H1 (cell line): ENCODE measurements at regions not wholly inside any gene's neighbourhood (a gene's known extent, or its start where the extent isn't known, plus 50 kb on each side); places are given as distances from the start of the nearest gene placed in this dataset.

ENCODE experiments used
- CTCF ChIA-PET: fragments of 300-600 bp; sonication (Branson Sonifier 250); formaldehyde crosslinking; loops from one replicate; lab custom pipeline; 2021; ENCODE audit not compliant: partially characterized antibody; lab: Charles Lee
- POLR2A ChIA-PET: fragments of 300-600 bp; sonication (Branson Sonifier 250); formaldehyde crosslinking; loops from one replicate; lab custom pipeline; 2021; ENCODE audit warnings: inconsistent platforms; ENCODE audit not compliant: partially characterized antibody; lab: Charles Lee
- DNase-seq, 2 experiments: peaks; one replicate each; pipeline versions ENCODE4 v3.0.0 to v3.0.0-alpha.2; 2010 to 2022; ENCODE audit warnings: low spot score in 2 of 2, low read depth in 1 of 2, mixed read lengths in 1 of 2
- FAIRE-seq: peaks from 2 replicates; lab custom pipeline; 2011; peaks lifted over from hg19 to GRCh38; lab: Jason Lieb, UNC
- H2AFZ ChIP-seq: 2 replicates; pipeline ENCODE4 v1.8.1; 2012; ENCODE audit warnings: low read length, inconsistent platforms
- H2AK5ac ChIP-seq: 2 replicates; pipeline ENCODE4 v1.6.1; 2013; ENCODE audit warnings: low read depth, low read length
- H2BK120ac ChIP-seq: replicated peaks from 2 replicates; pipeline ENCODE3; 2013; ENCODE audit warnings: low read depth, low read length, inconsistent platforms
- H2BK12ac ChIP-seq: 2 replicates; pipeline ENCODE4 v1.6.1; 2013; ENCODE audit warnings: low read depth, low read length
- H2BK15ac ChIP-seq: 2 replicates; pipeline ENCODE4 v1.6.1; 2013; ENCODE audit warnings: low read length
- H2BK20ac ChIP-seq: 2 replicates; pipeline ENCODE4 v1.6.1; 2013; ENCODE audit warnings: low read length
- H2BK5ac ChIP-seq: 2 replicates; pipeline ENCODE4 v1.6.1; 2013; ENCODE audit warnings: low read depth, low read length
- H3K14ac ChIP-seq: 2 replicates; pipeline ENCODE4 v1.6.1; 2013; ENCODE audit warnings: inconsistent platforms; ENCODE audit not compliant: insufficient read length
- H3K18ac ChIP-seq: 2 replicates; pipeline ENCODE4 v1.6.1; 2013; ENCODE audit warnings: low read length; ENCODE audit errors: extremely low read depth
- H3K23ac ChIP-seq: 2 replicates; pipeline ENCODE4 v1.6.1; 2013; ENCODE audit warnings: inconsistent platforms; ENCODE audit not compliant: insufficient read length
- H3K23me2 ChIP-seq: 2 replicates; pipeline ENCODE4 v1.6.1; 2013; ENCODE audit warnings: low read depth, low read length
- H3K27ac ChIP-seq: 2 replicates; pipeline ENCODE4 v1.6.1; 2011; ENCODE audit warnings: low read depth, low read length, inconsistent platforms
- H3K27me3 ChIP-seq, 4 experiments: replicated peaks in 1 of 4; 1 replicate in 1 of 4; 2 replicates in 3 of 4; pipeline versions ENCODE4 v1.6.1 to v1.8.1; 2011 to 2013; ENCODE audit warnings: low read length in 3 of 4, mild to moderate bottlenecking in 3 of 4, inconsistent platforms in 2 of 4, mixed read lengths in 2 of 4, moderate library complexity in 1 of 4; ENCODE audit not compliant: control insufficient read depth in 3 of 4, insufficient read depth in 3 of 4; ENCODE audit errors: extremely low read depth in 1 of 4
- H3K36me3 ChIP-seq, 4 experiments: 2 replicates each; pipeline versions ENCODE4 v1.6.1 to v1.8.1; 2011 to 2013; ENCODE audit warnings: mild to moderate bottlenecking in 4 of 4, low read length in 3 of 4, moderate library complexity in 2 of 4, control low read depth in 1 of 4, inconsistent platforms in 1 of 4; ENCODE audit not compliant: insufficient read depth in 4 of 4, control insufficient read depth in 2 of 4
- H3K4ac ChIP-seq: replicated peaks from 2 replicates; pipeline ENCODE3; 2013; ENCODE audit warnings: low read length, low read depth, mixed read lengths, inconsistent platforms; ENCODE audit not compliant: insufficient read length
- H3K4me1 ChIP-seq, 4 experiments: replicated peaks in 1 of 4; 1 replicate in 1 of 4; 2 replicates in 3 of 4; pipeline versions ENCODE4 v1.6.1 to v1.8.1; 2011 to 2013; ENCODE audit warnings: low read length in 3 of 4, inconsistent platforms in 2 of 4, mixed read lengths in 1 of 4; ENCODE audit not compliant: insufficient read depth in 4 of 4, control insufficient read depth in 3 of 4
- H3K4me2 ChIP-seq, 2 experiments: 2 replicates each; pipeline versions ENCODE4 v1.6.1 to v1.8.1; 2011 to 2013; ENCODE audit warnings: low read depth in 2 of 2, low read length in 2 of 2, control low read depth in 1 of 2, inconsistent platforms in 1 of 2, mild to moderate bottlenecking in 1 of 2; ENCODE audit not compliant: insufficient read depth in 1 of 2
- H3K4me3 ChIP-seq, 4 experiments: fragments of 200-600, 300-600 bp in 1 of 4; sonication (generic), shearing (Covaris generic), sonication (Bioruptor Twin) in 1 of 4; 2 replicates each; pipeline versions ENCODE4 v1.5.1 to v1.8.1; 2011 to 2016; ENCODE audit warnings: low read length in 4 of 4, low read depth in 3 of 4, control low read depth in 2 of 4, inconsistent platforms in 2 of 4, mild to moderate bottlenecking in 2 of 4, mixed read lengths in 1 of 4, moderate library complexity in 1 of 4; ENCODE audit not compliant: insufficient read depth in 2 of 4; ENCODE audit errors: extremely low read depth in 1 of 4
- H3K56ac ChIP-seq: replicated peaks from 2 replicates; pipeline ENCODE3; 2013; ENCODE audit warnings: low read depth, mild to moderate bottlenecking, mixed read lengths, low read length, inconsistent platforms; ENCODE audit not compliant: insufficient read length
- H3K79me1 ChIP-seq: 2 replicates; pipeline ENCODE4 v1.6.1; 2013; ENCODE audit warnings: low read depth, low read length, control low read depth
- H3K79me2 ChIP-seq, 2 experiments: 2 replicates each; pipeline versions ENCODE4 v1.6.1 to v1.8.1; 2012 to 2013; ENCODE audit warnings: low read length in 2 of 2, mild to moderate bottlenecking in 2 of 2, inconsistent platforms in 1 of 2; ENCODE audit not compliant: insufficient read depth in 2 of 2, control insufficient read depth in 1 of 2
- H3K9ac ChIP-seq, 4 experiments: replicated peaks in 1 of 4; 1 replicate in 1 of 4; 2 replicates in 3 of 4; pipeline versions ENCODE4 v1.6.1 to v1.8.1; 2011 to 2013; ENCODE audit warnings: low read depth in 3 of 4, low read length in 3 of 4, control low read depth in 2 of 4, mild to moderate bottlenecking in 2 of 4, moderate library complexity in 2 of 4, inconsistent platforms in 1 of 4; ENCODE audit errors: extremely low read depth in 1 of 4
- H3K9me3 ChIP-seq, 2 experiments: 2 replicates each; pipeline versions ENCODE4 v1.6.1 to v1.8.1; 2012 to 2013; ENCODE audit warnings: mild to moderate bottlenecking in 2 of 2, moderate library complexity in 2 of 2, control low read depth in 1 of 2, inconsistent platforms in 1 of 2, low read depth in 1 of 2, low read length in 1 of 2, mixed read lengths in 1 of 2; ENCODE audit not compliant: insufficient read depth in 2 of 2
- H4K20me1 ChIP-seq, 2 experiments: replicated peaks in 1 of 2; 2 replicates each; pipeline versions ENCODE3 to v1.8.1; 2011 to 2013; ENCODE audit warnings: inconsistent platforms in 2 of 2, low read length in 2 of 2, mild to moderate bottlenecking in 1 of 2; ENCODE audit not compliant: insufficient read depth in 2 of 2, control insufficient read depth in 1 of 2
- H4K5ac ChIP-seq: 2 replicates; pipeline ENCODE4 v1.6.1; 2013; ENCODE audit warnings: low read length, low read depth, mixed read lengths, inconsistent platforms; ENCODE audit not compliant: insufficient read length
- H4K8ac ChIP-seq: 2 replicates; pipeline ENCODE4 v1.8.0; 2013; ENCODE audit warnings: mild to moderate bottlenecking, moderate library complexity, low read length, inconsistent platforms; ENCODE audit not compliant: insufficient read depth; ENCODE audit errors: extremely low read depth
- H4K91ac ChIP-seq: replicated peaks from 2 replicates; pipeline ENCODE3; 2013; ENCODE audit warnings: low read length, mixed read lengths, inconsistent platforms; ENCODE audit not compliant: insufficient read length
- ATF3 ChIP-seq: IDR thresholded peaks from 2 replicates; pipeline ENCODE4 v1.6.1; 2011; ENCODE audit warnings: low read depth, mild to moderate bottlenecking, low read length; ENCODE audit not compliant: insufficient read depth
- BRCA1 ChIP-seq: IDR thresholded peaks from 2 replicates; pipeline ENCODE4 v1.6.1; 2012; ENCODE audit warnings: low read depth, low read length, improper control_type of control experiment
- CBX5 ChIP-seq: fragments of 300-800, 300-1000 bp; sonication (generic); IDR thresholded peaks from 2 replicates; pipeline ENCODE4 v1.7.1; 2016; ENCODE audit warnings: antibody characterized with exemption, low read length, low read depth
- CHD1 ChIP-seq: IDR thresholded peaks from 2 replicates; pipeline ENCODE4 v1.6.1; 2012; ENCODE audit warnings: low read depth, low read length, improper control_type of control experiment
- CHD2 ChIP-seq: IDR thresholded peaks from 2 replicates; pipeline ENCODE4 v1.6.1; 2012; ENCODE audit warnings: low read length, improper control_type of control experiment
- EZH2 ChIP-seq: fragments of 200-600 bp; sonication (generic); IDR thresholded peaks from 2 replicates; pipeline ENCODE4 v1.7.1; 2012; ENCODE audit warnings: low read depth, mild to moderate bottlenecking, moderate library complexity, low read length, inconsistent platforms; ENCODE audit not compliant: severe bottlenecking
- KDM1A ChIP-seq: fragments of 200-600, 300-600 bp; sonication (generic); IDR thresholded peaks from 2 replicates; pipeline ENCODE4 v1.7.1; 2016; ENCODE audit warnings: mild to moderate bottlenecking, low read length, borderline replicate concordance
- NANOG ChIP-seq: IDR thresholded peaks from 2 replicates; pipeline ENCODE4 v1.6.1; 2011; ENCODE audit warnings: low read length, low read depth, mild to moderate bottlenecking, inconsistent platforms; ENCODE audit not compliant: insufficient read depth, poor library complexity, severe bottlenecking
- PHF8 ChIP-seq: fragments of 200-600 bp; sonication (generic); conservative IDR thresholded peaks from 2 replicates; pipeline ENCODE4 v1.7.1; 2012; ENCODE audit warnings: low read depth, mild to moderate bottlenecking, inconsistent platforms, low read length, moderate library complexity
- POLR2A ChIP-seq, 2 experiments: IDR thresholded peaks; 1 replicate in 1 of 2; 2 replicates in 1 of 2; pipeline ENCODE4 v1.6.1; 2011; ENCODE audit warnings: low read depth in 2 of 2, low read length in 2 of 2, mild to moderate bottlenecking in 2 of 2; ENCODE audit errors: control extremely low read depth in 1 of 2
- WGBS, 2 experiments: shearing (Covaris generic) in 1 of 2; methylation state at CpG; one replicate each; pipeline versions ENCODE4 v1.1.6 to v1.1.7; 2013 to 2015; ENCODE audit warnings: low lambda C conversion rate in 2 of 2, mixed read lengths in 2 of 2, inconsistent platforms in 1 of 2, low coverage in 1 of 2, missing lambda C conversion rate in 1 of 2; ENCODE audit not compliant: insufficient replicate concordance in 2 of 2, insufficient coverage in 1 of 2, insufficient read length in 1 of 2; ENCODE audit errors: extremely low coverage in 1 of 2, missing lambda C conversion rate in 1 of 2; 5-methylcytosine and 5-hydroxymethylcytosine counted together

- Histone ChIP-seq H2BK20ac (no peak overlapping the region), H3K9ac (no peak overlapping the region), H4K8ac (no peak overlapping the region), H3K4me2 (no peak overlapping the region), H3K23me2 (no peaks in the 10 kb centered on the region), H3K14ac (no peak overlapping the region), H3K27ac (no peak overlapping the region), H4K20me1 (no peaks in the 10 kb centered on the region), H3K79me1 (no peaks in the 10 kb centered on the region), H3K4ac (no peak overlapping the region), H2BK120ac (no peak overlapping the region), H3K9me3 (peaks cover 0 to 7% of the 10 kb centered on the region in 2 experiments; a peak in 3 of 4 replicates), H2AK5ac (no peak overlapping the region), H3K79me2 (no peaks in the 10 kb centered on the region), H4K91ac (no peak overlapping the region), H3K4me3 (no peak overlapping the region), H3K23ac (no peak overlapping the region), H3K27me3 (no peaks in the 10 kb centered on the region), H3K18ac (no peak overlapping the region), H4K5ac (no peak overlapping the region), H2AFZ (no peak overlapping the region), H2BK15ac (no peak overlapping the region), H3K36me3 (no peaks in the 10 kb centered on the region), H3K56ac (no peak overlapping the region), H2BK12ac (no peak overlapping the region), H3K4me1 (no peaks in the 10 kb centered on the region), H2BK5ac (no peak overlapping the region)
- no peak for TF ChIP-seq POLR2A (IDR thresholded peaks at IDR 0.05; ENCODE audit: control extremely low read depth in 1 of 2, low read depth in 2 of 2, low read length in 2 of 2)
- TF ChIP-seq PHF8 = no peak
- TF ChIP-seq CHD1 = no peak
- no peak for TF ChIP-seq NANOG
- TF ChIP-seq EZH2 = no peak
- TF ChIP-seq KDM1A = no peak
- no peak for TF ChIP-seq BRCA1
- no peak for TF ChIP-seq CHD2
- TF ChIP-seq CBX5 = no peak
- no peak for TF ChIP-seq ATF3
- 97% methylated on average over 3 of the region's 3 CpGs; no CpG with 5 or more reads in 1 of the 2 experiments for WGBS, 2 experiments
- ChIA-PET POLR2A (no interaction called here), CTCF (no interaction called here)
- no peak for FAIRE-seq
- DNase-seq = no peak
Measured at GRCh38 chr7:16171928-16172327, 249.4 kb downstream of the CRPPA start.
